ENCODE measurements at regions not wholly inside any gene's neighbourhood (a gene's known extent, or its start where the extent isn't known, plus 50 kb on each side); places are given as distances from the start of the nearest gene placed in this dataset.

DNA sequence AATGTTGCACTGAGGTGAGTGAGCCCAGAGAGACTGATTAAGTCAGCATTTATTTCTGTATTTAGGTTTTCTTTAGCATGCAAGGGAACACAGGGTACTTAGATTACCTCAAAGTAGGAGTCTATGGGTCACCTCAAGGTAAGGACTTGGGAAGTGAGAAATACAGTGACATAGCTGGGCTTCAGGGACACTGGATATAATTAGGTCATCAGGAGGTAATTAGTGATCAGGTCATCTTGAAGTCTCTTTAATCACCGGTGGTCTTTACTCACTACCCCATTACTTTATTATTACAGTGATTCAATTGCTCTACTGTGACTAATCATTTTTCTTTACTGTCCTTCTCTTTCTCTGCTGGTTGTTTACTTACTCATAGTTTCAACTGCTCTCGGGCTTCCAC, 59.9 kb upstream of the KCNK1 start:
- intact Hi-C loops (cut with DNase I; ENCODE audit: low total_unique reads): no loop called here

DNA sequence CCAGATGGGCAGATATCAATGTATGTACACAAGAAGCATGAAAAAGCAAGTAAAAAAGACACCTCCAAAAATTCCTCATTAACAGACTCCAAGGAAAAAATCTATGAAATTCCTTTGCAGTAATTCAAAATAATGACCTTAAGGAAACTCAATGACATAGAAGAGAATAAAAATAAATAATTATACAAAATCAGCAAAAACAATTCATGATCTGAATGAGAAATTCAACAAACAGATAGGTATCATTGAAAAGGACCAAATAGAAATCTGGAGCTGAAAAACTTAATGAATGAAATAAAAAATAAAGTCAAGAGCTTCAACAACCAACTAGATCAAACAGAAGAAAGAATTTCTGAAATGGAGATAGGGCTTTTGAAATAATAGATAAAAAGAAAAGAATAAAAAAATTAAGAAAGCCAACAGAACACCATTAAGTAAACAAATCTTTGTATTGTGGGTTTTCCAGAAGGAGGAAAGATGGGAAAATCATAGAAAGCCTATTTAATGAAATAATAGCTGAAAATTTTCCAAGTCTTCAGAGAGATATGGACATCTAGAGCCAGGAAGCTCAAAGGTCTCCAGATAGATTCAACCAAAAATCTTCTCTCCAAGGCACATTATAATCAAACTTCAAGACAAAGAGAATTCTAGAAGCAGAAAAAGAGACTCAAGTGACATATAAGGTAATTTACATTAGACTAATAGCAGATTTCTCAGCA, 52.0 kb upstream of the KCNK1 start:
- no peak overlapping the region for H3K27ac ChIP-seq
- H3K4me1 ChIP-seq: no peaks in the 10 kb centered on the region
- intact Hi-C loops (cut with DNase I; ENCODE audit: low total_unique reads): no loop called here
- TF ChIP-seq, protein P1, sequence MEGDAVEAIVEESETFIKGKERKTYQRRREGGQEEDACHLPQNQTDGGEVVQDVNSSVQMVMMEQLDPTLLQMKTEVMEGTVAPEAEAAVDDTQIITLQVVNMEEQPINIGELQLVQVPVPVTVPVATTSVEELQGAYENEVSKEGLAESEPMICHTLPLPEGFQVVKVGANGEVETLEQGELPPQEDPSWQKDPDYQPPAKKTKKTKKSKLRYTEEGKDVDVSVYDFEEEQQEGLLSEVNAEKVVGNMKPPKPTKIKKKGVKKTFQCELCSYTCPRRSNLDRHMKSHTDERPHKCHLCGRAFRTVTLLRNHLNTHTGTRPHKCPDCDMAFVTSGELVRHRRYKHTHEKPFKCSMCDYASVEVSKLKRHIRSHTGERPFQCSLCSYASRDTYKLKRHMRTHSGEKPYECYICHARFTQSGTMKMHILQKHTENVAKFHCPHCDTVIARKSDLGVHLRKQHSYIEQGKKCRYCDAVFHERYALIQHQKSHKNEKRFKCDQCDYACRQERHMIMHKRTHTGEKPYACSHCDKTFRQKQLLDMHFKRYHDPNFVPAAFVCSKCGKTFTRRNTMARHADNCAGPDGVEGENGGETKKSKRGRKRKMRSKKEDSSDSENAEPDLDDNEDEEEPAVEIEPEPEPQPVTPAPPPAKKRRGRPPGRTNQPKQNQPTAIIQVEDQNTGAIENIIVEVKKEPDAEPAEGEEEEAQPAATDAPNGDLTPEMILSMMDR (IDR thresholded peaks at IDR 0.05 in 8 of 11, conservative IDR thresholded peaks at IDR 0.05 in 3 of 11): no peak
- no peak for TF ChIP-seq POLR2AphosphoS5 (IDR thresholded peaks at IDR 0.05)
- no peak for TF ChIP-seq POLR2A (IDR thresholded peaks at IDR 0.05)
- no peaks in the 10 kb centered on the region for H3K27me3 ChIP-seq (replicated peaks in 1 of 7)
- H3K36me3 ChIP-seq: no peaks in the 10 kb centered on the region
- DNase-seq: no peak
- H3K4me3 ChIP-seq: no peak overlapping the region
- peaks cover 3 to 52% (median 39%) of the 10 kb centered on the region in 8 donors for H3K9me3 ChIP-seq

More for the DNA sequence above, 59.9 kb upstream of the KCNK1 start:
- Histone ChIP-seq H3K4me3 (no peak overlapping the region), H3K36me3 (no peaks in the 10 kb centered on the region), H3K27ac (no peak overlapping the region), H3K27me3 (replicated peaks in 1 of 7) (no peaks in the 10 kb centered on the region), H3K4me1 (no peaks in the 10 kb centered on the region), H3K9me3 (no peaks in the 10 kb centered on the region)
- 61 to 80% (median 71%) methylated on average over 2 of the region's 2 CpGs for WGBS, 5 donors
- no peak for DNase-seq
- TF ChIP-seq POLR2AphosphoS5 (IDR thresholded peaks at IDR 0.05) (no peak), POLR2A (IDR thresholded peaks at IDR 0.05) (no peak)
- TF ChIP-seq, protein P1 (IDR thresholded peaks at IDR 0.05 in 8 of 11, conservative IDR thresholded peaks at IDR 0.05 in 3 of 11): no peak

Small RNA genes lying in the stretch of these regions (small RNA-seq; reads per million reads assigned to genes)
- gene RNU4-77P: 0 reads per million in 4 donors

Measured in spleen (tissue), 11 donors.